ENCODE measurements at regions not wholly inside any gene's neighbourhood (a gene's known extent, or its start where the extent isn't known, plus 50 kb on each side); places are given as distances from the start of the nearest gene placed in this dataset.

GRCh38 chr2:7774481-7774880, 857.3 kb downstream of the RNF144A start:
- DNase-seq: no peak

GRCh38 chr2:7777668-7778067, 860.5 kb downstream of the RNF144A start:
- DNase-seq: no peak

GRCh38 chr2:7780321-7780720, 863.1 kb downstream of the RNF144A start:
- no peak for DNase-seq

- no peak for DNase-seq
Observed at GRCh38 chr2:7785700-7786099, 868.5 kb downstream of the RNF144A start.

GRCh38 chr2:7788736-7789135, 871.5 kb downstream of the RNF144A start:
- no peak for DNase-seq

- DNase-seq: no peak
Observed at GRCh38 chr2:7792031-7792651, 874.9 kb downstream of the RNF144A start.

GRCh38 chr2:7795778-7796563, 878.8 kb downstream of the RNF144A start:
- no peak for DNase-seq

- no peak for DNase-seq
Observed at GRCh38 chr2:7800031-7800430, 881.8 kb upstream of the ID2 start.

- no peak for DNase-seq
Observed at GRCh38 chr2:7801212-7801611, 880.6 kb upstream of the ID2 start.

GRCh38 chr2:7803515-7803914, 878.3 kb upstream of the ID2 start:
- DNase-seq: no peak

GRCh38 chr2:7809640-7810039, 872.2 kb upstream of the ID2 start:
- DNase-seq: no peak

GRCh38 chr2:7811073-7811472, 870.8 kb upstream of the ID2 start:
- DNase-seq: no peak

GRCh38 chr2:7812231-7812995, 869.4 kb upstream of the ID2 start:
- no peak for DNase-seq

- DNase-seq: no peak
Observed at GRCh38 chr2:7813541-7814292, 868.1 kb upstream of the ID2 start.

- DNase-seq: no peak
Observed at GRCh38 chr2:7815726-7816125, 866.1 kb upstream of the ID2 start.

- DNase-seq: no peak
Observed at GRCh38 chr2:7816233-7816632, 865.6 kb upstream of the ID2 start.

- no peak for DNase-seq
Observed at GRCh38 chr2:7816944-7817343, 864.9 kb upstream of the ID2 start.

GRCh38 chr2:7819316-7819715, 862.5 kb upstream of the ID2 start:
- DNase-seq: no peak

- DNase-seq: no peak
Observed at GRCh38 chr2:7819850-7820249, 862.0 kb upstream of the ID2 start.

GRCh38 chr2:7824211-7824610, 857.6 kb upstream of the ID2 start:
- DNase-seq: no peak

- DNase-seq: no peak
Observed at GRCh38 chr2:7825591-7826312, 856.1 kb upstream of the ID2 start.

- no peak for DNase-seq
Observed at GRCh38 chr2:7826656-7827055, 855.2 kb upstream of the ID2 start.

GRCh38 chr2:7829241-7829640, 852.6 kb upstream of the ID2 start:
- DNase-seq: no peak
